NCI-H69 (cell line): ENCODE measurements at regions not wholly inside any gene's neighbourhood (a gene's known extent, or its start where the extent isn't known, plus 50 kb on each side); places are given as distances from the start of the nearest gene placed in this dataset.

Experiments used
- DNase-seq: peaks from one replicate; lab custom pipeline; 2025; lab: John Stamatoyannopoulos, UW

DNA sequence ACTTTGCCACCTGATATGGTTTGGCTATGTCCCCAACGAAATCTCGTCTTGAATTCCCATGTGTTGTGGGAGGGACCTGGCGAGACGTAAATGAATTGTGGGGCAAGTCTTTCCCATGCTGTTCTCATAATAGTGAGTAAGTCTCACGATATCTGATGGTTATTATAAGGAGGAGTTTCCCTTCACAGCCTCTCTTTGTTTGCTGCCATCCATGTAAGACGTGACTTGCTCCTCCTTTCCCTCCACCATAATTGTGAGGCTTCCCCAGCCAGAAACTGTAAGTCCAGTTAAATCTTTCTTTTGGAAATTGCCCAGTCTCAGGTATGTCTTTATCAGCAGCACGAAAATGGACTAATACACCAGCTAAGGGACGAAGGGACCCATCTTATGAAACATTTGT lies 1303.3 kb downstream of the SUCLG1 start:
- DNase-seq: no peak

DNA sequence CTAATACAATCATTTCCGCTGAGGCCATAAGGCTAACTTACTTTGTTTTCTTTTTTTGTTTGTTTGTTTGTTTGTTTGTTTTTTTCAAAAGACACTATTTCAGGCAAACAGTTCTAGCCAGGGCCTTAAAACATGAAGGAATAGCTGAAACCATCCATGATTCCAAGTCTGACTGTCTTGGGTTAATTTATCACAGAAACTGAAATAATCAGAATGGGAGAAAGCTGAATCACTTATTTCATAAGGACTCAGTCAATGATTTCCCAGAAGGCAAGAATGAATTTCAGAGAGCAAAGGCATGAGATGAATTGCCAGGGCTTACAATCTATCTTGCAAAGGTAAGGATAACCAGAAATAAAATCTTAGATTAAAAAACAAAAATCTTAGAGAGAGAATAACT lies 1315.1 kb downstream of the SUCLG1 start:
- DNase-seq: no peak

DNA sequence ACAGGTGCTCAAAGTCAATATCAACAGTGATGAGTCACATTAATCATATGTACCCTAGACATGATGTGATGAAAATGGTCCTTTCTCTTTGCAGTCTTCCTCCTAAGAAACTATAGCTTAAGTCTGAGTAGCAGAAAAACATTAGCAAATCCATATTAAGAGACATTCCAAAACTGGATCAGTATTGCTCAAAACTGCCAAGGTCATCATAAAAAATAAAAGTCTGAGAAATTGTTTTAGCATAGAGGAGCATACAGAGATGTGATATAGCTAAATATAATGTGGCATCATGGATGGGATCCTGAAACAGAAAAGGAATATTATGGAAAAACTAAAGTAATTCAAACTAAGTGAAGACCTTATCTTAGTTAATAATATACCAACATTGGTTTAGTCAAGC lies 1316.1 kb downstream of the SUCLG1 start:
- no peak for DNase-seq

DNA sequence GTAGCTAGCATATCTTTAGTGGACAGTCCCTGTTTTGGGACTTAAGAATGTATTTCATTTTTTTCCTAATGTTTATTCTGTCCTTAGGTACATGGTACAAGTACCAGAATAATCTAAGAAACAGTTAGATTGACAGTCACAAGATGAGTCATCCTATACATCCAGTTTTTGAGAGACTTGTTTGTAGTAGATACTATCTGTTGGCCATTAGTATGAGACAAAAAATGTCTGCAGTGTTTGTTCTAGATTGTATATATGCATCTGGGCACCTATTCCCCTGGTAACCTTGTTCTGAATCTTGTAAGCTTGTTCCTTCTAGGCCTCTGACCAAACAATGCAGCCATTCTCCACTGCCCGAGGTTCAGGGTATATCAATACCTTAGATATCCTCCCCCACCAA lies 1343.5 kb downstream of the SUCLG1 start:
- DNase-seq: no peak

DNA sequence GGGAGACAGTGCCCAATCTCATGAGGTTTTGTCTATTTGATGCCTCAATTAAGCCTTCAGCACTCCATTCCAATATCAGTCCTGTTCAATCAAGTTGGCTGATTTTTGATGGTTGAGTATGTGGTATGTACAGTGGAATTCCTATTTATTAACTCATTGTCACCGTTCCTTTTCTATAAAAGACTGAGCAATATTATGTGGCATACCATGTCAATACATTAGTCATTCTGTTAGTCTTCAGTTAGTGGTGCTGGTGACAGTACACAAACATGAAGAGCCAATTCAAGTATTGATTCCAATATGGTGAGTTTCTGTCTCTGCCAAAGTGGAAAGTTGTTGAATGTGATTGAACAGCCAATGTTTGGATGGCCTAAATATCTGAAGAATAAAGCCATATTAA lies 1343.9 kb downstream of the SUCLG1 start:
- no peak for DNase-seq

DNA sequence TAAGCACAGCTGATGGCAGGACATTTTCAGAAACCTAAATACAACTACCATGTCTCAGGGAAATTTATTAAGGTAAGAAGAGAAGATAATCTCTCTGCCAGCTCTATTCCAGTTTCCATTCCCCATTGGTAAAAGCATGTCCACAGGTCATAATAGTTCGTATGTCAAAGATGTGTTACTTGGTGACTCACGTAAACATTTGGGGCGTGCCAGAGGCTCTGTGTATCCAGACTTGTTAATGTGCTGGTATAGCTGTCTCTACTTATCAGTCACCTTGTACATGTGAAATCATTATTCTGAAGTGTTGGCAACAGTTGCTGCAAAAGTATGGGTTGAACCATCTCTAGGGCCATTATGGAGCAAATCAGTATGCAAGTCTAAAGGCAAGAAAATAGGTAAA lies 1345.1 kb downstream of the SUCLG1 start:
- DNase-seq: no peak

DNA sequence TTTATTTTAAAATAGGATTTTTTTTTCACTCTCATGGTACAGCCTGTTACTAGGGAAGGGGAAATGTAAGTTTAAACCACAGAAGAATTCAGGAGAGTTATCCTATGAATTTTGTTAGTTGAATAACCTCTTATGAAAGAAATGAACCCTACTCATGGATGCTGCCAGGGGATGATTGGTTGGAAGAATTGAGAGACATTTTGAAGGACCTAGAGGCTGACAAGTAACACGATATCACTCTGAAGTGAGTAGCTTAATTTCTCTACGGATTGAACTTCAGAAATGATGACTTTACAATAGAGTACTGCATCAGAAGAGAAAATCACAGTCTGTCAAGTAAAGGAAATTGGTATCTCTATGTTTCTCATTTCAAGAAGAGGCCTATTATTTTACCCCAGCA lies 1346.2 kb downstream of the SUCLG1 start:
- no peak for DNase-seq

DNA sequence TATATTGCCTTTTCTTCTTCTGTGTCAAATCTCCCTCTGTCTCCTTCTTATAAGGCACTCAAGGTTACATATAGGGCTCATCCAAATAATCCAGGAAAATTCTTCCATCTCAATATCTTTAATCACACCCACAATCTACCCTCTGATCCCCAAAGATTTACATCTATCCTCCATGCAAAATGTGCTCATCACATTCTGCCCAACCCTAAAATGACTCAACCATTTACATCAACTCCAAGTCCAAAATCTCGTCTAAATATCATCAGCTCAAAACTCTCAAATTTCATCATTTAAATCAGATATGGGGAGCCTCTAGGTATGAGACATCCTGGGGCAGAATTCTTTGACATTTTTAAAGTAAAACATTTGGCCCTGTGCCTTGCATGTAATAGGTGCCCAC lies 1349.8 kb downstream of the SUCLG1 start:
- DNase-seq: no peak

DNA sequence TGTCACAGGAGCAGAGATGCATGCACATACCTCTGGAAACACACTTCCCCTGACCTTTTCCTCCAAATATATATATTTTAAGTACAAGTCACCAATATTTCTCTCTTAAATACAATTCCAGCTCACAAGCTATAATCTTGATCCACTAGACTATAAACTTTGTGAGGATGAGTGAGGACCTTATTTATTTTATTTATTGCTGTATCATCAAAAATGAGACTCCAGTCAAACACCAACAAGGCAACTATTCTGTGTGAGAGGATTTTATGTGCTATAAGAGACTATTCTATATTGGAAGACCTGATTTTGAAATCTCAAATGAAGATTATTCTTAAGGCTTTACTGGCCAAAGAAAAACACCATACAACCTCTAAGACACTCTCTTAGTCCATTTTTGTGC lies 1352.2 kb downstream of the SUCLG1 start:
- no peak for DNase-seq

DNA sequence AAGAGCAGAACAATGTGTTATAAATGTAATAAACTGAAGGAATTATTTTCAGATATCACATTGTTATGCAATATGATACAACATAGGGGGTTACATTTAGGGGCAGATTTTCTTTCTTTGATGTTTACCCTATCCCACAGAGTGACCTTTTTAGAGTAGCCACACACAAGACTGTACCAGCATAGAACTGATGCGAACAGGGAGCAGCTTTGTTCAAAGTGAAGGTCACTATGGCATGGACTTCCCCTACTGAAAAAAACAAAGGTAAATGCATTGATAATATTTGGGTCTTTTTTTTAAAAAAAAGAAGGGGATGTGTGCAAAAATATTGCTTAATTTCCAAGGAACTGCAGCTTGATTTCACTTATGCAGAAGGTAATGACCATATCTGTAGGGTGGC lies 1354.9 kb downstream of the SUCLG1 start:
- no peak for DNase-seq

DNA sequence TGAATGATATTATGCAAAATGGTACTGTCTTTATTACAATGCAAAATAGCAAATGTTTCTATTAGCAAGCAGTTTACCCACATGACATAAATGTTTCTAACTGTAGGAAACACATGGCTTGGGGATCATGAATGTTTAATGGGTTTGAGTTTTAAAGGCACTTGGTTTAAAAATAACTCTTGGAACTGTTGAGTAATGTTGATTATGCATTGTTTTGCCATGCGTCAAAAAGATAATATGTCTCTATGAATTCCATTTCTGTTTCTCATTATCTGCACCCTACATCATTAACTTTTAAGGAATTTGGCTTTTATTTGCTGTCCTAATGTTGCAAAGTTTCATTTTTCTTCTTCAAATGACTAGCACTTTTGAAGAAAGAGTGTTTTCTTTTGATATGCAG lies 1355.5 kb downstream of the SUCLG1 start:
- no peak for DNase-seq

DNA sequence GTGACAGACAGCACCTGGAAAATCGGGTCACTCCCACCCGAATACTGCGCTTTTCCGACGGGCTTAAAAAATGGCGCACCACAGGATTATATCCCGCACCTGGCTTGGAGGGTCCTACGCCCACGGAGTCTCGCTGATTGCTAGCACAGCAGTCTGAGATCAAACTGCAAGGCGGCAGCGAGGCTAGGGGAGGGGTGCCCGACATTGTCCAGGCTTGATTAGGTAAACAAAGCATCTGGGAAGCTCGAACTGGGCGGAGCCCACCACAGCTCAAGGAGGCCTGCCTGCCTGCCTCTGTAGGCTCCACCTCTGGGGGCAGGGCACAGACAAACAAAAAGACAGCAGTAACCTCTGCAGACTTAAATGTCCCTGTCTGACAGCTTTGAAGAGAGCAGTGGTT lies 1370.0 kb downstream of the SUCLG1 start:
- peak; percentile 1 for DNase-seq

DNA sequence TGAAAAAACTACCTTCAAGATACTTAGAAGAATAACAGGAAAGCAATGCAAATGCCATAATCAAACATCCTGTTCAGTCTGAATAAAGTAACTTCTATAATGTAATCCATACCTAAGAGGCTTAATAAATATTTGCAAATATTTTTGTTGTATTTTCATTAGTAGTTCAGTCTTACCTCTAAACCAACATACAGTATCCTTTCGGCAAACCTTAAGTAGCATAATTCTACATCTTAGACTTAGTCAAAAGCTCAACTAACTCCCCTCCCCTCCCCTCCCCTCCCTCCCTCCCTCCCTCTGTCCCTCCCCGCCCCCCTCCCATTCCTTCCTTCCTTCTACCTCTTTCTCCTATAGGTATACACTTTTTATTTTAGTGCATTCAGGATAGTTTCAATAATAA lies 1373.2 kb downstream of the SUCLG1 start:
- no peak for DNase-seq

DNA sequence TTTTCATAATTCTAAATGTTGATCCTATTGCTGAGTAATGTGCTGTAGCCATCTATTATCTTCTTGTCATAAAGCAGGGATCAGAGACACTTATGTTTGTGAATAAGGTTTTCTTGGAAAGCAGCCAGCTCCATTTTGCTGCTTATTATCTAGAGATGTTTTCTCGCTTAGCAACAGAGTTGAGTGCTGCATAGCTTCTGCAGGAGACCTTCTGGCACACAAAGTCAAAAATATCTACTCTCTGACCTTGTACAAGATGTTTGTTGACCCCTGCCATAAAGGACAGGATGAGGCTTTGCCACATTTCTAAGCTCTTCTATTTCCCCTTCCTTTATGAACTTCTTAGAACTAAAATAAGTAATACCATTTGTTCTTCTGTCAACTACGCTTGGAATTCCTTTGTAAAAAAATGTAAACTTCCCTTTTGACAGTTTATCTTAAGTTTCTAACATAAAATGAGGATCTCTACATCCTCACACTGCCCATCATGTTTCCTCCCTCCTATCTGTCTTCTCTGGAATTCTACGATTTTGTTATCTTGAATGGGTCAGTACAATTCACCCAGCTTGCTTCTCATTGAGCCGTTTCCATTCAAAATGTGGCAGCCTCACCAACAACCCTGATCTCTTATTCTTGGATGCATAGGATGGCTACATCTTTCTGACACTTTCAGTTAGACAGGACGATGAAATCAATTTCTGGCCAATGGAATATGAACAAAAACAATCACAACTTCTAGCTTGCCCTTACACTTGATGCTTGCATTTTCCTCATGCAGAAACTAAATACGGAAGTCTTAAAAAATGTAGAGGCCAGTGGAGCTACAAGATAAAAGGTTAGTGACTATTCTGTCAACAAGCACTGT lies 1377.0 kb downstream of the SUCLG1 start:
- DNase-seq: peak; percentile 94

DNA sequence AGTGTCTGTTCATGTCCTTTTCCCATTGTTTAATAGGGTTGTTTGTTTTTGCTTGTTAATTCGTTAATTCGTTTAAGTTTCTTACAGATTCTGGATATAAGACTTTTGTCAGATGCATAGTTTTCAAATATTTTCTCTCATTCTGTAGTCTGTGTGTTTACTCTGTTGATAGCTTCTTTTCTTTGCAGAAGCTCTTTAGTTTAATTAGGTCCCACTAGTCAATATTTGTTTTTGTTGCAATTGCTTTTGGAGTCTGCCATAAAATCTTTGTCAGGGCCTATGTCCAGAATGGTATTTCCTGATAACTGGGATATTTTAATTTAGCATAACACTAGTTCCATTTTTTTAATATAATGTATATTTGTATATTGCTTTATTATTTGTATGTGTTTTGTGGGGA lies 1380.1 kb downstream of the SUCLG1 start:
- DNase-seq: peak; percentile 36

DNA sequence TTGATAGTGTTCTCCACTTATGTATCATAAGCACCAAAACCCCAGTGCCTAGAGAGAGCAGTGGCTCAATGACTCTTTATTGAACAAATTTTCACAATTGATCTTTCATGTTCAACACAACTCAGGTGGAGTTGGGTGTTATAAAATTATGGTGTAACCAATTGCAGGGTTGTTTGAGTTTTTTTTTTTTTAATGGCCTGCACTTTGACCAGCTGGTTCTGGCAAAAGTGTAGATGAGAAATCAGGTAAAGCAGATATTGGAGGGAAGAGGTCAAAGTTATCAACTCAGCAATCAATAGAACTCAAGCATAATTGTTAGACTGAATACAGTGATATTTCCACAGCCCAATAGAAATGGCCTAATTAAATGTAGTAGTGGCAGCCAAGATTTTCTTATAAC lies 1386.3 kb downstream of the SUCLG1 start:
- DNase-seq: no peak

DNA sequence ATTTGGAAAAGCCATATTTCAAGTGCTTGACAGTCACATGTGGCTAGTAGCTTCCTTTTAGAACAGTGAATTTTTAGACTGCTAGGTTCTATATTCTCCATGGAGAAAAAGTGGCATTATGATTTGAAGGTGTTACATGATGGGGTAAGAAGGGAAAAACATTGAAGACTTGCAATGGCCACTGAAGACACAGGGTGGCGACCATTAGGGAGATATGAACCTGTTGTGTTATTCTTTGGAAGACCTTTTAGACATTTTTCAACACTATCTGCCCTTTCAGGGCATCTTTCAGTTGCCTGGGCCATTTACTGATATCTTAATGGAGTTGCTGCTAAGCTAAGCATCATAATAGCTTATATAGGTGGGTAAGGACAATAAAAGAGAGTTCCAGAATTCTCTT lies 1387.2 kb downstream of the SUCLG1 start:
- no peak for DNase-seq

DNA sequence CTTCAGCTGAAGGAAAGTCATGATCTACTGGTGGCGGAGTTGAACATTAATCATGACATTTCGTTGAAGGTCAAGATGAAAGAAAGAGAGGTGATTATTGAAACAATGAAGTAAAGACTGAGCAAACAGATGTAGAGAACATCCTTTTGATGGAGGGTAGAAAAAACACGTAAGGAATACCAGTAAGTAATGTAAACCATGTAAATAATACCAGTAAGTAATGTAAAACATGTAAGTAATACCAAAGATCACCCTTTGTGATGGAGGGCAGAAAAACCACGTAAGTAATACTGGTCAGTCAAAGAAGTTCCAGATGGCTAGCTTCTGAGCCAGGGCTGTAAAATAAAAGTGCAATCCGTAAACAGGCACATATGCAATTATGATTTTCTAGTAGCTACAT lies 1387.7 kb downstream of the SUCLG1 start:
- peak; percentile 14 for DNase-seq

DNA sequence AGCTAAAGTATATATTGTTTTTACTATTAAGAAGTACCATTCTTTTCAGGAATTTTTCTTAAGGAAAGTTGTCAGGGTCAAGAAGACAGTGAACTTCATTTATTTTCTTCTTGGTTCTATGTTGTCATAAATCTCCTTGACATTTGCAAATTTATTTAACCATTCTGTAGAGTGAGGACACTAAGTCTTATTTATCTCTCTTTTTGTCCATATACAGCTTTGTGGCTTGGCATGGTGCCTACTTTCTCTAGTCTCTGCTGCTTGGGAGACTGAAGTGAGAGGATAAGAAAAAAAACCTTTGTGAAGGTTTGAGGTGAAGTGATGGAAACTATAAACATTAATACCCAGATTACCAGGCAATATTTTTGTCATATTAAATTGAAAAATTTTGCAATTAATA lies 1389.4 kb downstream of the SUCLG1 start:
- DNase-seq: peak; percentile 6

DNA sequence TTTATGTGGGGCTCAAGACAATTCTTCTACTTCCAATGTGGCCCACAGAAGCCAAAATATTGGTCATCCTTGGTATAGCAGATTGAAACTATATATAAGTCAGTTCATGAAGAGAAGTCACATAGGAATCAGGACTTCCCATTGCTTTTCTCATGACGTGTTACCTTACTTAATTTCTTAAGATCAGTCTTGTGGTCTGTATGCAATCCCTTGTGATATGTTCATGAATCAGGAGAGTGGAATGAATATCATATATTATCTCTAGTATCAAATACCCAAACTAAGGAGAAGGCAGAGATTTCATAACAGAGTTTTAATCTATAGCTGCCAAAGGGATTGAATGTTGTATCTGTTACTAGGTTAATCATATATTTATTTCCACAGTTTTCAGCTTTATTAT lies 1390.4 kb downstream of the SUCLG1 start:
- DNase-seq: no peak

DNA sequence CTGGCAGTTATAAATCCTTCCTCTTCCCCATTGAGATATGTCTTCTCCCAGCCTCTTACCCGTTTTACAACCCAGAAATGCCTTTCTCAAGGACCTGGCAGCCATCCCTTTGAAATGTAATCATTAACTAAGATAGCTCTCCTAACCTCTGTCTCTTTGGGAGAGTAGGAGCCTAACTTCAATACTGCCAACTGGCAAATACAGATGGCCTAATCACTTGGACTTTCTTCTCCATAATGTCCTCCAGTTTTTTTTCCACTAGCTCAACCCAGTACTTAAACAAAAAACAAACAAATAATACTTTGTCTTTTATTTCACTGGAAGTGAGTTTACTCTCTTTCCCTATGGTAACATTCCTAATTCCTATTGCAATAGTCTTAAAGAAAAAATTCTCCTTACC lies 1391.1 kb downstream of the SUCLG1 start:
- DNase-seq: no peak

DNA sequence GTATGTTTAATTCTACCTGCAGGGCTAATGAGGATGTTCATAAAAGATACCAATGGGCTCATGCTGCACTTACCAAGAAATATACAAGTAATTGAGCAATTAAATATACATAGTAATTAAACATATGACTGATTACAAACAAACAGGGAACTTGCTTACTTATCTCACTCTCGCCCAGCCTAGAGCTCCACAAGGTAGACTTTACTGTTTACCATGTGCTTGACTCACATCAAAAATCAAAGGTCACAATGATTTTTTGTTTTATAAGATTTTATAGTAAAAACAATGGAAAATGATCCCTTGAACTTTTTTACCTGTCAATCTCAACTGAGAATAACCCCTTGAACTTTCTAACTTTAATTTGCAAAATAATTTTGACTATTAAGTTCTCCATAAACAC lies 1395.1 kb downstream of the SUCLG1 start:
- DNase-seq: no peak

DNA sequence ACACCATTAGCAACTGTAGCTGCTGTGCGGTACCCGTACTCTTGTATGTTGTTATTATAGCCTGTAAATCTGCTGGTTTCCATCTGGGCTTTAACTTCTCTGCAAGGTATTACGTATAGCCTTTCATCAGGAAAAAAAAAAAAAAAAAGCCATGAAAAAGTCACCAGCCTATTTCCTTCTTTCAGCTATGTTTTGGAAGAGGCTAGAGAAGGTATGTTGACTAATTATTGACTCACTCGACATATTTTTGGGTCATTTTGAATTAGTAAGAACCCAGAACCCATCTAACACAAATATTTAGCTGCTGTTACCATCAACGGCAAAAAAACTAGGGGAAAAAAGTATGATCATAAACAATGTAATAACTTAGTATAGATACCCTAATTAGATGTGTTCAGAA lies 1395.6 kb downstream of the SUCLG1 start:
- peak; percentile 24 for DNase-seq

DNA sequence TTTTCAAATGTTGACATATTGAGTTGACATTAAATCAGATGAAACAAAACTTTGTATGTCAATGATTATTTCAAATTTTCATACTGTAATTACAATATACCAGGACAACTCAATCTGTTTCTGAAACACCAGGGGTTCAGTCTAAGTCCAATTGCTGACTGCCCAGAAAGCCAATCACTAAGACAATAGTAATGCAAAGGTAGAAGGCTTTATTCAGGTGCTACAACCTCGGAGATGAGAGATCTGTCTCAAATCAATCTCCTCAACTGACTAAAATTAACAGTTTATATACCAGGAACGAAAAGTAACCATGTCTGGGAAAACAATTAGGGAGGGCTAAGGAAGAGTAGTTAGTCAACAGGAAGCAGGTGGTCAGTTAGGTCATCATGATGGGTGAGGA lies 1400.4 kb downstream of the SUCLG1 start:
- no peak for DNase-seq
